Prostate gland (tissue), 2 donors: ENCODE measurements at regions not wholly inside any gene's neighbourhood (a gene's known extent, or its start where the extent isn't known, plus 50 kb on each side); places are given as distances from the start of the nearest gene placed in this dataset.

Experiments used
- DNase-seq: peaks from one replicate; pipeline ENCODE4 v3.0.0-alpha.2; 2019; ENCODE audit warnings: low spot score
- H3K27ac ChIP-seq, 2 donors: fragments of 200-600 bp; sonication (generic); 2 replicates each; pipeline ENCODE4 v1.5.1; 2017 to 2019
- H3K27me3 ChIP-seq: fragments of 200-600 bp; sonication (generic); replicated peaks from 2 replicates; pipeline ENCODE4 v1.5.1; 2019; ENCODE audit not compliant: insufficient read depth
- H3K36me3 ChIP-seq, 2 donors: fragments of 200-600 bp; sonication (generic); 1 replicate in 1 of 2; 2 replicates in 1 of 2; pipeline versions ENCODE4 v1.5.1 to v1.8.1; 2017 to 2019
- H3K4me1 ChIP-seq: fragments of 200-600 bp; sonication (generic); replicated peaks from 2 replicates; pipeline ENCODE4 v1.5.1; 2019
- H3K4me3 ChIP-seq, 2 donors: fragments of 200-600 bp; sonication (generic); 2 replicates each; pipeline ENCODE4 v1.5.1; 2017 to 2019
- H3K9me3 ChIP-seq: fragments of 200-600 bp; sonication (generic); 2 replicates; pipeline ENCODE4 v1.5.1; 2017
- POLR2A ChIP-seq: fragments of 450-650 bp; IDR thresholded peaks from one replicate; pipeline ENCODE4 v1.6.1; 2016; ENCODE audit warnings: antibody characterized with exemption, mild to moderate bottlenecking
- POLR2AphosphoS5 ChIP-seq: sonication (generic); formaldehyde crosslinking; IDR thresholded peaks from one replicate; pipeline ENCODE4 v1.6.1; 2017; ENCODE audit warnings: antibody characterized with exemption
- WGBS: methylation state at CpG from one replicate; pipeline ENCODE4 v1.1.5; 2018; 5-methylcytosine and 5-hydroxymethylcytosine counted together
- intact Hi-C: fragments of 100-400 bp; cut with DNase I; formaldehyde crosslinking; loops from one replicate; pipeline ENCODE4 v1.14.2; 2022
- TF ChIP-seq, protein P1 (sequence below), 4 experiments: fragments of 200-600 bp in 2 of 4; fragments of 450-650 bp in 2 of 4; sonication (generic) in 2 of 4; IDR thresholded peaks; 1 replicate in 3 of 4; 2 replicates in 1 of 4; pipeline ENCODE4 v1.5.1; 2016 to 2019; ENCODE audit warnings: antibody characterized with exemption in 4 of 4, mild to moderate bottlenecking in 2 of 4, moderate library complexity in 2 of 4

GRCh38 chr10:56606202-56606601, 245.1 kb upstream of the ZWINT start:
- no peak for TF ChIP-seq POLR2A
- TF ChIP-seq, protein P1, sequence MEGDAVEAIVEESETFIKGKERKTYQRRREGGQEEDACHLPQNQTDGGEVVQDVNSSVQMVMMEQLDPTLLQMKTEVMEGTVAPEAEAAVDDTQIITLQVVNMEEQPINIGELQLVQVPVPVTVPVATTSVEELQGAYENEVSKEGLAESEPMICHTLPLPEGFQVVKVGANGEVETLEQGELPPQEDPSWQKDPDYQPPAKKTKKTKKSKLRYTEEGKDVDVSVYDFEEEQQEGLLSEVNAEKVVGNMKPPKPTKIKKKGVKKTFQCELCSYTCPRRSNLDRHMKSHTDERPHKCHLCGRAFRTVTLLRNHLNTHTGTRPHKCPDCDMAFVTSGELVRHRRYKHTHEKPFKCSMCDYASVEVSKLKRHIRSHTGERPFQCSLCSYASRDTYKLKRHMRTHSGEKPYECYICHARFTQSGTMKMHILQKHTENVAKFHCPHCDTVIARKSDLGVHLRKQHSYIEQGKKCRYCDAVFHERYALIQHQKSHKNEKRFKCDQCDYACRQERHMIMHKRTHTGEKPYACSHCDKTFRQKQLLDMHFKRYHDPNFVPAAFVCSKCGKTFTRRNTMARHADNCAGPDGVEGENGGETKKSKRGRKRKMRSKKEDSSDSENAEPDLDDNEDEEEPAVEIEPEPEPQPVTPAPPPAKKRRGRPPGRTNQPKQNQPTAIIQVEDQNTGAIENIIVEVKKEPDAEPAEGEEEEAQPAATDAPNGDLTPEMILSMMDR (IDR thresholded peaks at IDR 0.05): no peak
- no peak for TF ChIP-seq POLR2AphosphoS5
- Histone ChIP-seq H3K27me3 (no peaks in the 10 kb centered on the region), H3K36me3 (no peaks in the 10 kb centered on the region), H3K4me1 (no peaks in the 10 kb centered on the region), H3K4me3 (no peak overlapping the region), H3K27ac (no peak overlapping the region), H3K9me3 (no peaks in the 10 kb centered on the region)
- intact Hi-C loops: no loop called here
- WGBS: 84% methylated on average over 1 of the region's 1 CpG
- DNase-seq: no peak

DNA sequence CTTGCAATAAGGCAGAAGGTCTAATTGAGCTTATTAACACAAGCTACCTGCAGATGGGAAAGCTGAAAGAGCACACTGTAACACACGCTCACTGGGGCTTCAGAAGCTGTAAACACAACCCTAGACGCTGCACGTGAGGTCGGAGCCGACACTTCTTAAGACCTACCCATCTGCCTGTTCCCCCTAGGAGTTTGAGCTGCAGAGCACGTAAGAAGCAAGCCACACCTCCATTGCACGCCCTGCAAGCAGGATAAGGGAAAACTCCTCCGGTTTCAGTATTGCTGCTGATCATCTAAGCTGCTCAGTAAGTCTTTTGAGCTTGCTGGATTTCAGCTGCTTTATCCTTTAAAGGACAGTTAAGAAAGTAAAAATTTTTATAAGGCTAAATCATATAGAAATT, 244.0 kb upstream of the ZWINT start:
- TF ChIP-seq POLR2AphosphoS5 (no peak), POLR2A (no peak)
- TF ChIP-seq, protein P1 (IDR thresholded peaks at IDR 0.05): no peak
- Histone ChIP-seq H3K4me3 (no peak overlapping the region), H3K9me3 (no peaks in the 10 kb centered on the region), H3K27ac (no peak overlapping the region), H3K4me1 (no peaks in the 10 kb centered on the region), H3K27me3 (no peaks in the 10 kb centered on the region), H3K36me3 (no peaks in the 10 kb centered on the region)
- DNase-seq: no peak
- intact Hi-C loops: no loop called here
- WGBS: 4% methylated on average over 8 of the region's 8 CpGs

DNA sequence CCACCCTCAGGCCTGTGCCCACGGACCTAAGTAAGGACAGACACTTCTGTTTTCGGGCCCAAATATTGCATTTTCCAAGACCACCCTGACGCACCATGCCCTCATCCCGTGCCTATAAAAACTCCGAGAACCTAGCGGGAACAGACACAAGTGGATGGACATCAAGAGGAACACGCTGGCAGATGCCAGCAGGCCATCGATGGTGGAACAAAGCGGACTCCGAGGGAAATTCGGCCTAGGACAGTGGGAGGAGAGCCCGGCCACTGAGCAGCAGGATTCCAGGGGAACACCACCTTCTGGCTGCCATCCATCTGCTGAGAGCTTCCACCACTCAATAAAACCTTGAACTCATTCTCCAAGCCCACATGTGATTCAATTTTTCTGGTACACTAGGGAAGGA, 243.6 kb upstream of the ZWINT start:
- no peaks in the 10 kb centered on the region for H3K4me1 ChIP-seq
- no peaks in the 10 kb centered on the region for H3K27me3 ChIP-seq
- DNase-seq: no peak
- intact Hi-C loops: no loop called here
- no peaks in the 10 kb centered on the region for H3K36me3 ChIP-seq
- no peaks in the 10 kb centered on the region for H3K9me3 ChIP-seq
- no peak for TF ChIP-seq POLR2AphosphoS5
- TF ChIP-seq, protein P1 (IDR thresholded peaks at IDR 0.05): no peak
- no peak overlapping the region for H3K4me3 ChIP-seq
- H3K27ac ChIP-seq: no peak overlapping the region
- 86% methylated on average over 12 of the region's 12 CpGs for WGBS

GRCh38 chr10:56599201-56599600, 238.1 kb upstream of the ZWINT start:
- no peaks in the 10 kb centered on the region for H3K27me3 ChIP-seq
- 83% methylated on average over 2 of the region's 2 CpGs for WGBS
- DNase-seq: no peak
- no peaks in the 10 kb centered on the region for H3K9me3 ChIP-seq
- no peak overlapping the region for H3K4me3 ChIP-seq
- no peaks in the 10 kb centered on the region for H3K4me1 ChIP-seq
- TF ChIP-seq, protein P1 (IDR thresholded peaks at IDR 0.05): no peak
- TF ChIP-seq POLR2AphosphoS5 (no peak), POLR2A (no peak)
- H3K36me3 ChIP-seq: no peaks in the 10 kb centered on the region
- intact Hi-C loops: no loop called here
- no peak overlapping the region for H3K27ac ChIP-seq

GRCh38 chr10:56596257-56596656, 235.2 kb upstream of the ZWINT start:
- intact Hi-C loops: no loop called here
- no peaks in the 10 kb centered on the region for H3K9me3 ChIP-seq
- TF ChIP-seq POLR2AphosphoS5: no peak
- TF ChIP-seq POLR2A: no peak
- TF ChIP-seq, protein P1 (IDR thresholded peaks at IDR 0.05): no peak
- no peaks in the 10 kb centered on the region for H3K36me3 ChIP-seq
- H3K4me3 ChIP-seq: no peak overlapping the region
- no peaks in the 10 kb centered on the region for H3K27me3 ChIP-seq
- 67% methylated on average over 4 of the region's 4 CpGs for WGBS
- H3K27ac ChIP-seq: no peak overlapping the region
- no peak for DNase-seq
- H3K4me1 ChIP-seq: no peaks in the 10 kb centered on the region
